Body of pancreas (tissue), 4 donors: ENCODE measurements at regions not wholly inside any gene's neighbourhood (a gene's known extent, or its start where the extent isn't known, plus 50 kb on each side); places are given as distances from the start of the nearest gene placed in this dataset.

Experiments used
- POLR2A ChIP-seq, 3 donors: fragments of 450-650 bp; IDR thresholded peaks; one replicate each; pipeline ENCODE4 v1.6.1; 2016; ENCODE audit warnings: antibody characterized with exemption in 3 of 3, mild to moderate bottlenecking in 2 of 3
- TF ChIP-seq, protein P1 (sequence below), 7 experiments: fragments of 450-650 bp in 4 of 7; fragments of 200-600 bp in 3 of 7; sonication (generic) in 3 of 7; IDR thresholded peaks; one replicate each; pipeline ENCODE4 v1.5.1; 2016 to 2019; ENCODE audit warnings: antibody characterized with exemption in 7 of 7

DNA sequence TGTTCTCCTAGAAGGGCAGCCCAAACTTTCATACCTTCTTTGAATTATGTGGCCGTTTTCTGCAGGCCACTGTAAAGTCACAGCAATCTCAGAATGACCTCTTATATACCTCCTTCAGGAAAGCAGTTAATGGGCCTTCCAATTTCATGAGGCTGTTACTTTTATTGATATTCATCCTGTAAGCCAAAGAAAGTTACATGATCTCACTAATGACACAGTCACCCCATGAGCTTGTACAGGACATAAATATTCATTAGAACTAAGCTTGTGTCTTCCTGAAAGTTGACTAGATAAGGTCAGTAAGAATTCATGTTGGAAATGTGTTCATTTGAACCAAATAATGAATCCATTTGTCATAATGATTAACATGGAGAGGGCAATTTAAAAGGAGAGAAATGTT, 283.1 kb upstream of the NWD2 start:
- TF ChIP-seq, protein P1, sequence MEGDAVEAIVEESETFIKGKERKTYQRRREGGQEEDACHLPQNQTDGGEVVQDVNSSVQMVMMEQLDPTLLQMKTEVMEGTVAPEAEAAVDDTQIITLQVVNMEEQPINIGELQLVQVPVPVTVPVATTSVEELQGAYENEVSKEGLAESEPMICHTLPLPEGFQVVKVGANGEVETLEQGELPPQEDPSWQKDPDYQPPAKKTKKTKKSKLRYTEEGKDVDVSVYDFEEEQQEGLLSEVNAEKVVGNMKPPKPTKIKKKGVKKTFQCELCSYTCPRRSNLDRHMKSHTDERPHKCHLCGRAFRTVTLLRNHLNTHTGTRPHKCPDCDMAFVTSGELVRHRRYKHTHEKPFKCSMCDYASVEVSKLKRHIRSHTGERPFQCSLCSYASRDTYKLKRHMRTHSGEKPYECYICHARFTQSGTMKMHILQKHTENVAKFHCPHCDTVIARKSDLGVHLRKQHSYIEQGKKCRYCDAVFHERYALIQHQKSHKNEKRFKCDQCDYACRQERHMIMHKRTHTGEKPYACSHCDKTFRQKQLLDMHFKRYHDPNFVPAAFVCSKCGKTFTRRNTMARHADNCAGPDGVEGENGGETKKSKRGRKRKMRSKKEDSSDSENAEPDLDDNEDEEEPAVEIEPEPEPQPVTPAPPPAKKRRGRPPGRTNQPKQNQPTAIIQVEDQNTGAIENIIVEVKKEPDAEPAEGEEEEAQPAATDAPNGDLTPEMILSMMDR (IDR thresholded peaks at IDR 0.05), result no peak
- TF ChIP-seq POLR2A (IDR thresholded peaks at IDR 0.05), result no peak
